CD4-positive, alpha-beta T cell (primary cell): ENCODE measurements at regions not wholly inside any gene's neighbourhood (a gene's known extent, or its start where the extent isn't known, plus 50 kb on each side); places are given as distances from the start of the nearest gene placed in this dataset.

Experiments used
- ATAC-seq: fragments of 200-7000 bp; cut with Tn5 transposase; one replicate; pipeline ENCODE4 v1.10.0; 2022; ENCODE audit warnings: mild to moderate bottlenecking; ENCODE audit not compliant: poor library complexity
- CTCF ChIA-PET: fragments of 350-600 bp; sonication (Branson Sonifier 250); formaldehyde crosslinking; loops from one replicate; lab custom pipeline; 2021; ENCODE audit warnings: antibody characterized with exemption, inconsistent platforms; lab: Charles Lee
- POLR2A ChIA-PET: fragments of 350-600 bp; sonication (Branson Sonifier 250); formaldehyde crosslinking; loops from one replicate; lab custom pipeline; 2021; ENCODE audit warnings: antibody characterized with exemption, inconsistent platforms; lab: Charles Lee
- DNase-seq, 14 experiments: peaks; one replicate each; pipeline ENCODE4 v3.0.0-alpha.2; 2013 to 2020; ENCODE audit warnings: mixed read lengths in 2 of 14
- H3K27ac ChIP-seq, 2 donors: one replicate each; pipeline versions ENCODE4 v1.5.1 to v1.7.0; 2013; ENCODE audit warnings: low read length in 2 of 2, low read depth in 1 of 2, mild to moderate bottlenecking in 1 of 2
- H3K27me3 ChIP-seq, 2 experiments: 1 replicate in 1 of 2; 2 replicates in 1 of 2; pipeline versions ENCODE4 v1.6.1 to v1.7.0; 2013; ENCODE audit warnings: low read length in 2 of 2, control low read depth in 1 of 2, mild to moderate bottlenecking in 1 of 2, moderate library complexity in 1 of 2; ENCODE audit not compliant: insufficient read depth in 2 of 2, control insufficient read depth in 1 of 2
- H3K36me3 ChIP-seq: one replicate; pipeline ENCODE4 v1.6.1; 2013; ENCODE audit warnings: low read length, control low read depth; ENCODE audit not compliant: insufficient read depth
- H3K4me1 ChIP-seq: one replicate; pipeline ENCODE4 v1.6.1; 2013; ENCODE audit warnings: low read length, control low read depth; ENCODE audit not compliant: insufficient read depth
- H3K4me3 ChIP-seq: one replicate; pipeline ENCODE4 v1.5.1; 2013; ENCODE audit warnings: mild to moderate bottlenecking, low read length, moderate library complexity
- H3K9me3 ChIP-seq, 2 experiments: 1 replicate in 1 of 2; 2 replicates in 1 of 2; pipeline versions ENCODE4 v1.6.1 to v1.7.0; 2013; ENCODE audit warnings: low read length in 2 of 2, mild to moderate bottlenecking in 2 of 2, control low read depth in 1 of 2, moderate library complexity in 1 of 2; ENCODE audit not compliant: control insufficient read depth in 1 of 2, insufficient read depth in 1 of 2
- H3K27ac Mint-ChIP-seq: one replicate; pipeline ENCODE4 v1.8.0; 2020; ENCODE audit warnings: mixed read lengths
- H3K27me3 Mint-ChIP-seq: one replicate; pipeline ENCODE4 v1.8.0; 2021; ENCODE audit warnings: mixed read lengths
- H3K36me3 Mint-ChIP-seq: one replicate; pipeline ENCODE4 v1.8.0; 2021; ENCODE audit warnings: low read depth, mixed read lengths
- H3K4me1 Mint-ChIP-seq: one replicate; pipeline ENCODE4 v1.8.0; 2021; ENCODE audit warnings: low read depth, mixed read lengths
- H3K4me3 Mint-ChIP-seq: one replicate; pipeline ENCODE4 v1.8.0; 2020; ENCODE audit warnings: mild to moderate bottlenecking, mixed read lengths
- H3K9me3 Mint-ChIP-seq: one replicate; pipeline ENCODE4 v1.8.0; 2020; ENCODE audit warnings: mixed read lengths
- CTCF ChIP-seq: fragments of 200-600 bp; IDR thresholded peaks from one replicate; pipeline ENCODE4 v1.8.0; 2022; ENCODE audit warnings: antibody characterized with exemption, mild to moderate bottlenecking
- intact Hi-C, 2 experiments: fragments of 100-400 bp; cut with DNase I in 1 of 2; cut with micrococcal nuclease in 1 of 2; formaldehyde crosslinking; loops; one replicate each; pipeline versions ENCODE4 v1.15.1 to v1.9.0; 2023 to 2025; cut with DNase I, micrococcal nuclease

DNA sequence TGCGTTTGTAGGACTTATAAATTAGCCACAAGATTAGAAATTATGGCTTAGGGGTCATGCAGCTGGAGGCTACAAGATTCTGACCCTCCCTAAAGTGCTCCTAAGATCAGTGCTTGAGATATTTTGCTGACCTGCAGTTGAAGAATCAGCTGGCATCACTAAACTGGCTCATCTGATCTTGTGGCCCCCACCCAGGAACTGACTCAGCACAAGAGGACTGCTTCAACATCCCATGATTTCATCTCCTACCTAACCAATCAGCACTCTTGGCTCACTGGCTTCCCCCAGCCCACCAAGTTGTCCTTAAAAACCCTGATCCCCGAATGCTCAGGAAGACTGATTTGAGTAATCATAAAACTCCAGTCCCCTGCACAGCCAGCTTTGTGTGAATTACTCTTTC lies 86.4 kb upstream of the ERCC4 start:
- Histone ChIP-seq H3K27me3 (no peaks in the 10 kb centered on the region), H3K36me3 (no peaks in the 10 kb centered on the region), H3K9me3 (no peaks in the 10 kb centered on the region), H3K27ac (no peak overlapping the region), H3K4me3 (no peak overlapping the region), H3K4me1 (no peaks in the 10 kb centered on the region)
- peaks cover 23% of the 10 kb centered on the region for H3K27me3 Mint-ChIP-seq
- H3K27ac Mint-ChIP-seq: no peak overlapping the region
- ATAC-seq: no peak
- H3K36me3 Mint-ChIP-seq: no peaks in the 10 kb centered on the region
- no peak for TF ChIP-seq CTCF
- no peak for DNase-seq
- no peaks in the 10 kb centered on the region for H3K9me3 Mint-ChIP-seq
- H3K4me3 Mint-ChIP-seq: no peak overlapping the region
- intact Hi-C loops: no loop called here
- no peaks in the 10 kb centered on the region for H3K4me1 Mint-ChIP-seq
- ChIA-PET CTCF (no interaction called here), POLR2A (no interaction called here)

- ATAC-seq (no peak), DNase-seq (no peak)
- Histone ChIP-seq H3K9me3 (no peaks in the 10 kb centered on the region), H3K4me3 (no peak overlapping the region), H3K36me3 (no peaks in the 10 kb centered on the region), H3K27me3 (no peaks in the 10 kb centered on the region), H3K27ac (no peak overlapping the region), H3K4me1 (no peaks in the 10 kb centered on the region)
- Mint-ChIP-seq H3K36me3 (no peaks in the 10 kb centered on the region), H3K4me1 (no peaks in the 10 kb centered on the region), H3K9me3 (no peaks in the 10 kb centered on the region), H3K27me3 (peaks cover 14% of the 10 kb centered on the region), H3K27ac (no peak overlapping the region), H3K4me3 (no peak overlapping the region)
- ChIA-PET CTCF (no interaction called here), POLR2A (no interaction called here)
- TF ChIP-seq CTCF: no peak
- intact Hi-C loops: no loop called here
Measured at GRCh38 chr16:13835387-13835786, 84.6 kb upstream of the ERCC4 start.

DNA sequence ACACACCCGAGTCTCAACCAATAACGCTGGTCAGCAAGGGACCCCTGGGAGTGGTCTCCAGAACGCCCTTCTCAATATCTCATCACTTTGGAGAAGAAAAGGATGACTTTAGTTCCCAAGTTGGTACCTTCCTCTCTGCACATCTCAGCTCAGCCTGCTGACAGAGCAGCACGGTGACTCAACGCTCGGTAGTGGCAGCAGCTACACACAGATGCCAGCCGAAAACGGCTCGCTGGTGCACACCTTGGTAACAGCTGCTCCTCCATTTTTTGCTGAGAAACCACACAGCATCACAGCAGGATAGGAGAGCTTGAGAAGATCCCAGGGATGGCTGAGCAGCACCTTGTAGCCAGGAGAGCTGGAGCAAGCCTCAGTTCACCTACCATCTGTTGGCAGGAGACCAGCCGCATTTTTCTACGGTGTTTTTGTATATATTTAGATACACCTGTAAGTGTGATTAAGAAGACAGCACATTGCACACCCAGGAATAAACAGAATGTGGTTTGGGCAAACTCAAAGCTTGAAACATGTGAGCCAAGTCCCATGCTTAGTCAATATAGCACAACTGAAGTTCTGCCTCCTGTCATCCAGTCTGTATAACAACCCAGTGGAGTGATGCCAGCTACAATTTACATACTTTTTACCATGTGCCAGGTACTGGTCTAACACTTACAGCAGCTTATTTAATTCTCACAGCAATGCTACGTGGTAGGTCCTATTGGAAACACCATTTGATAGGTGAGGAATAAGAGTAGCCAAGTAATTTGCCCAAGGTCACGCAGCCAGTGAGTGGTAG lies 83.8 kb upstream of the ERCC4 start:
- Mint-ChIP-seq H3K4me3 (no peak overlapping the region), H3K9me3 (no peaks in the 10 kb centered on the region), H3K27ac (no peak overlapping the region), H3K36me3 (no peaks in the 10 kb centered on the region), H3K27me3 (peaks cover 14% of the 10 kb centered on the region), H3K4me1 (no peaks in the 10 kb centered on the region)
- Histone ChIP-seq H3K4me1 (no peaks in the 10 kb centered on the region), H3K27me3 (no peaks in the 10 kb centered on the region), H3K27ac (no peak overlapping the region), H3K4me3 (no peak overlapping the region), H3K36me3 (no peaks in the 10 kb centered on the region), H3K9me3 (no peaks in the 10 kb centered on the region)
- no peak for DNase-seq
- POLR2A ChIA-PET: no interaction called here
- ATAC-seq: no peak
- TF ChIP-seq CTCF: no peak
- intact Hi-C loops: no loop called here
- CTCF ChIA-PET: no interaction called here
